Right lobe of liver (tissue), 4 donors: ENCODE measurements at regions not wholly inside any gene's neighbourhood (a gene's known extent, or its start where the extent isn't known, plus 50 kb on each side); places are given as distances from the start of the nearest gene placed in this dataset.

ENCODE experiments used
- CTCF ChIP-seq, 4 donors: fragments of 200-600 bp in 3 of 4; fragments of 450-650 bp in 1 of 4; IDR thresholded peaks; one replicate each; pipeline versions ENCODE4 v1.5.1 to v1.8.0; 2016 to 2022; ENCODE audit warnings: antibody characterized with exemption in 4 of 4, mild to moderate bottlenecking in 2 of 4
- POLR2A ChIP-seq: fragments of 450-650 bp; IDR thresholded peaks from one replicate; pipeline ENCODE4 v1.6.1; 2017; ENCODE audit warnings: antibody characterized with exemption, mild to moderate bottlenecking
- donor health status: DM: no; HTN: no; CAD: no.
- donor health status: DM: no; HTN: no; CAD: no.
- donor health status: DM: no; HTN: yes; CAD: no.

- no peak for TF ChIP-seq CTCF (IDR thresholded peaks at IDR 0.05)
- no peak for TF ChIP-seq POLR2A
These were observed 179.6 kb upstream of the TNRC6C start for GRCh38 chr17:77778636-77779489.
